Immature natural killer cell (primary cell): ENCODE measurements at regions not wholly inside any gene's neighbourhood (a gene's known extent, or its start where the extent isn't known, plus 50 kb on each side); places are given as distances from the start of the nearest gene placed in this dataset.

Experiments
- DNase-seq, 3 donors: peaks; one replicate each; pipeline ENCODE4 v3.0.0; 2022; ENCODE audit warnings: mixed read lengths in 1 of 3
- H3K27ac Mint-ChIP-seq, 6 donors: one replicate each; pipeline ENCODE4 v1.8.0; 2020; ENCODE audit warnings: mixed read lengths in 6 of 6, mild to moderate bottlenecking in 5 of 6, inconsistent platforms in 4 of 6, moderate library complexity in 3 of 6
- H3K27me3 Mint-ChIP-seq, 3 donors: one replicate each; pipeline ENCODE4 v1.8.0; 2020 to 2021; ENCODE audit warnings: low read depth in 3 of 3, mild to moderate bottlenecking in 3 of 3, mixed read lengths in 3 of 3, moderate library complexity in 3 of 3, inconsistent platforms in 1 of 3
- H3K36me3 Mint-ChIP-seq, 3 donors: one replicate each; pipeline ENCODE4 v1.8.0; 2020; ENCODE audit warnings: mixed read lengths in 3 of 3, inconsistent platforms in 2 of 3, mild to moderate bottlenecking in 2 of 3
- H3K4me1 Mint-ChIP-seq, 2 donors: one replicate each; pipeline ENCODE4 v1.8.0; 2020; ENCODE audit warnings: inconsistent platforms in 2 of 2, mild to moderate bottlenecking in 2 of 2, mixed read lengths in 2 of 2, moderate library complexity in 1 of 2
- H3K4me3 Mint-ChIP-seq, 5 donors: one replicate each; pipeline ENCODE4 v1.8.0; 2020; ENCODE audit warnings: mild to moderate bottlenecking in 5 of 5, mixed read lengths in 5 of 5, inconsistent platforms in 3 of 5, moderate library complexity in 3 of 5
- H3K9me3 Mint-ChIP-seq, 6 donors: one replicate each; pipeline ENCODE4 v1.8.0; 2020; ENCODE audit warnings: mild to moderate bottlenecking in 6 of 6, mixed read lengths in 6 of 6, inconsistent platforms in 4 of 6, moderate library complexity in 3 of 6

DNA sequence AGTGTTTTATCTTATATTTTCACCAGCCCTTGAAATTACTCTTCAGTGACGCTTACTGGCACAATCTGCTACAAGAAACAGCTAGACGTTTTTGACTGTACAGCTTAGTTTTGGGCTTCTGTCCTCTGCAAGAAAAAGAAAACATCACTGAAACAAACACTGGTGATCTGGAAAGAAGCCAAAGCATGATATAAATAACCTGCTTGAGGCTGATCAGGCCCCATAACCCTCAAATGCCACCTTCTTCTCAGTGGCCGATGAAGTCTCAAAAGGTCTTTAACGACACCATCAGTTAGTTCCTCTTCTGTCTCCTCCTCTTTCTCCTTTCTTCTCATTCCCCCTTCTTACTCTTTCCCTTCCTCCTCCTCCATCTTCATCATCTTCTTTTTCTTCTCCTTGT lies 942.3 kb upstream of the TMEM132C start:
- H3K9me3 Mint-ChIP-seq: peaks cover 0 to 8% (median 0%) of the 10 kb centered on the region in 6 donors
- no peak for DNase-seq
- no peaks in the 10 kb centered on the region for H3K36me3 Mint-ChIP-seq
- peaks cover 0 to 2% (median 0%) of the 10 kb centered on the region in 3 donors for H3K27me3 Mint-ChIP-seq
- no peak overlapping the region for H3K27ac Mint-ChIP-seq
- no peaks in the 10 kb centered on the region for H3K4me1 Mint-ChIP-seq
- H3K4me3 Mint-ChIP-seq: no peak overlapping the region

DNA sequence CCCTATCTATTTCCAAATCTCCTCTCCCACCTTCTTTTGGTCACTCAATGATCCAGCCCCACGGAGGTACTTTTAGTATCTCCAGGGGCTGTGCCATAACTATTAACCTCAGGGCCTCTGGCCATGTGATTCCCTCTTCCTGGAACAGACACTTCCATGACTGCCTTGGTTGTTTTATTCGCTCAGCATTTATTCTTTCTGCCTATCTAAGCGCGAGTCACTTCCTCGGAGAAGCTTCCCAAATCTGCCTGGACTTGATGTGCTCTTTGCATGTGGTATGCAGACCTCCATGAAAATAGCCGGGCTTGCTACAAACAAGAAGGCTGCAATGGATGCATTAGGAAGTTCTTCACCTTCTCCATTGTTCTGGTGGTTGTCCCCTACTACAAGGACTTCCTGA lies 939.0 kb upstream of the TMEM132C start:
- Mint-ChIP-seq H3K4me3 (no peak overlapping the region), H3K27me3 (peaks cover 0 to 2% (median 0%) of the 10 kb centered on the region in 3 donors), H3K9me3 (peaks cover 0 to 4% (median 0%) of the 10 kb centered on the region in 6 donors), H3K27ac (no peak overlapping the region), H3K36me3 (no peaks in the 10 kb centered on the region), H3K4me1 (no peaks in the 10 kb centered on the region)
- no peak for DNase-seq

DNA sequence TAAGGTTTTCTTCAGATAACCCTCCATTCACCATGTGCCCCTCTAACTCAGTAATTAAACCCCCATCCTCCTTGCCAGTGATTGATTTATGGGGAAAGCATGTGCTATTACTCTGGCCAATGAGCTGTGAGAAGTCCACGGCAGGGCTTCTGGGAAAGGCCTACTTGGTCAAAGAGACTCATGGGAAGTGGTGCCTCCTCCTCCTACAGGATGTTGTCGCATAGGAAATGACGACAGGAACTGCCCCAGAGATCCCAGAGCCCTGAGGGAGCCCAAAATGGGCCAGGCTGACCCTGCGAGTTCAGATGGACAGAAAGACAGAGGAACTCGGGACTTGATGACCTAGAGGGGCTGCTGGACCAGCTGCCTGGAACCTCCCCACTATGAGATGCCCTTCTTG lies 938.1 kb upstream of the TMEM132C start:
- Mint-ChIP-seq H3K27ac (no peak overlapping the region), H3K27me3 (peaks cover 0 to 2% (median 0%) of the 10 kb centered on the region in 3 donors), H3K4me1 (no peaks in the 10 kb centered on the region), H3K36me3 (no peaks in the 10 kb centered on the region), H3K4me3 (no peak overlapping the region), H3K9me3 (peaks cover 0 to 4% (median 0%) of the 10 kb centered on the region in 6 donors)
- no peak for DNase-seq

DNA sequence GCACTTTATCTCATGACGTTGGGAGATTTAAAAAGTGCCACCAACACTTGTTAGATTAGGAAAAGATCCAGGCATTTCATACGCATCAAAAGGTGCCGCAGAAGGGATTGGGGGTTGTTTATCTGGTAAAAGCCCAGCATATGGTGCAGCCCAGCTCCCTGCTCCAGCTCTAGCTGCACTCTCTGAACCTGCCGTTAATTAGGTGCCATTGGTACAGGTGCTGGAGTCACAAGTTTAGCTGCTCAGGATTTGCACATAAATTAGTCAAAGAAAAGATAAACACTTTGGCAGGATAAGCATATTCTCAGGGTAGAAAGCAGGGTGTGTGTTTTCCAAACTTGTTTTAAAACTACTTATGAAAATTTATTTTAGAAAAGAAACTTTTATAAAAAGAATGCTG lies 932.6 kb upstream of the TMEM132C start:
- Mint-ChIP-seq H3K4me3 (no peak overlapping the region), H3K36me3 (no peaks in the 10 kb centered on the region), H3K27ac (no peak overlapping the region), H3K4me1 (no peaks in the 10 kb centered on the region), H3K9me3 (peaks cover 0 to 4% (median 0%) of the 10 kb centered on the region in 6 donors), H3K27me3 (peaks cover 0 to 2% (median 2%) of the 10 kb centered on the region in 3 donors)
- DNase-seq: no peak

DNA sequence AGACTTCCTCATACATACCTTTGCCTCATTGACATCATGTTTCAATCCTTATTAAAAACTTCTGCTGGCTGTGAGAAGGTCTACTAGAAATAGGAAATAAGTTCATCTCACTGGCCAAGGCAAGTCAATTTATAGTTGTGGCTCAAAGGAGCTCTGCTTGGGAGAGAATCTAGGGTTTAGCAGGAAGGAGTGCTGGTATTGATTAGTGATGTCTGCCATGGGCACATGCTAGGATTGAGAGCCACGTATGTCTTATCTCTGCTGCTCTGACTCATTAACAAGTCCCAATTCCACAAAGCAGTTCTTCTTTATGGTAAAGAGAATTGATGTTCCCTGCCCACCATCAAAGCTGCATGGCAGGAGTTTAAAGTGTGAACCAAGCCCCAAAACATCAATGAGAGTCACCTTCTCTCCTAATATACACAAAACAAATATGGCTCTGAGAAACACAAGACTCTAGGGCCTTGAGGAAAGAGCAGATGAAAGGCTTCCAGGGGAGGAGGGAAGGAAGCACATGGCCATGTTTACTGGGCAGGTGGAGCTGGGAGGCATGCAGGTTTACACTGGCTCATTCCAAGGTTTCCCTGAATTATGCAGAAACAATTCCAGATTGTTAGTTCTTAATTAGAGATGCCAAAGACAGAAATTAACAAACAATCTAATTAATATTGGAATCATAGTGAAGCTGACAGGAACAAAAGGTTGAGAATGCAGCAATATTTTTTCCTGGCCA lies 931.9 kb upstream of the TMEM132C start:
- H3K27me3 Mint-ChIP-seq: peaks cover 0 to 2% (median 0%) of the 10 kb centered on the region in 3 donors
- no peaks in the 10 kb centered on the region for H3K36me3 Mint-ChIP-seq
- no peak overlapping the region for H3K27ac Mint-ChIP-seq
- no peaks in the 10 kb centered on the region for H3K4me1 Mint-ChIP-seq
- peaks cover 0 to 4% (median 0%) of the 10 kb centered on the region in 6 donors for H3K9me3 Mint-ChIP-seq
- H3K4me3 Mint-ChIP-seq: no peak overlapping the region
- DNase-seq: no peak

DNA sequence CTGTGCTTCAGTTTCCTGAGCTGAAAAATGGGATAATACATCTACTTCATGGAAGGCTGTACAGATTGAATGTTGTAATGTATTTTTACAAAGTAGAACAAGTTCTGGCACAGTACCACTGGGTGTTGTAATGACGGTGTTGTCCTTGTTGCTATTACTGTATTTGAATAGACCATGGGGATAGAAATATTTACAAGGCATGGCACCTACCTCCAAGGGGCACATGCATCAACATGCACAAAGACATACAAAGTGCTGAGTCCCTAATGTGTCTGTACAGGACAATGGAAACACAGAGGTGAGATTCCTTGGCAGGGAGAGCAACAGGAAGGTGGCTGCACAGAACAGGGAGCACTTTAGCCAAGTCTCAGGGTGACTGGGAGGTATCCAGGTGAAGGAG lies 930.6 kb upstream of the TMEM132C start:
- H3K36me3 Mint-ChIP-seq: no peaks in the 10 kb centered on the region
- no peak overlapping the region for H3K27ac Mint-ChIP-seq
- no peaks in the 10 kb centered on the region for H3K4me1 Mint-ChIP-seq
- H3K27me3 Mint-ChIP-seq: peaks cover 0 to 2% (median 0%) of the 10 kb centered on the region in 3 donors
- DNase-seq: no peak
- H3K9me3 Mint-ChIP-seq: peaks cover 0 to 4% (median 0%) of the 10 kb centered on the region in 6 donors
- no peak overlapping the region for H3K4me3 Mint-ChIP-seq

DNA sequence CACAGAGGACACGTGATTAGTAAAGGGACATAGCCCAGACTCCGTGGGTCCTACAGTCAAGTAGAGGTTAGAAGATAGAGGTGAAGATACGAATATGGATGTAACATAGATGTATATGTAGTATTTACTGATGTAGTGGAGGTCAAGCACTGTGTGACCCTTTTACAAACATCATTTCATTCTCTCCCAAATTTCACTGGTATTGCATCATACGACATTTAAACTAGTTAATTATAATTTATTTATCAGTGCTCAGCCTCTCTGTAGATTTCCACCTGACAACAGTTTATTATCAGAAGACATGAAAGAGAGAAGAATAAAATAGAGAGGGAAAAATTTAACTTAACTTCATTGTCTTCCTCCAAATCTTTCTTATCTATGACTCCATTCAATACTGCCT lies 927.9 kb upstream of the TMEM132C start:
- H3K27ac Mint-ChIP-seq: no peak overlapping the region
- H3K9me3 Mint-ChIP-seq: peaks cover 0 to 4% (median 0%) of the 10 kb centered on the region in 6 donors
- peaks cover 0 to 2% (median 0%) of the 10 kb centered on the region in 3 donors for H3K27me3 Mint-ChIP-seq
- H3K4me1 Mint-ChIP-seq: no peaks in the 10 kb centered on the region
- H3K36me3 Mint-ChIP-seq: no peaks in the 10 kb centered on the region
- DNase-seq: no peak
- no peak overlapping the region for H3K4me3 Mint-ChIP-seq

DNA sequence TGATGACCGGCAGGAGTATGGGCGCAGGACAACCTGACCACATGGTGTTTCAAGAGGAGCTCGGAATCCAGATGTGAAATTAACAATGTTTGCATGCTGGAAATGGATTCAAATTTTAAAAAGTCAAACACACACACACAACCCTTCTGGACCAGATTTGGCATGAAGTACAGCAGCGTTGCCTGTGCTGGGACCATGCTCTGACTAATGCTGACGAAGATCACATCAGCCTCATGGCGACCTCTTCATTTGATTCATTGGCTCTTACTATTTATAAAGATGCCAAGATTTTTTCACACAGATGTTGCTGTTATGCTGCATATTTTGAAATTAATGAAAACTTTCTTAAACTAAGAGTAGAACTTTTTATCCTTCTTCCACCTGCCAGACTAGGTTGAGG lies 926.6 kb upstream of the TMEM132C start:
- no peak for DNase-seq
- no peaks in the 10 kb centered on the region for H3K4me1 Mint-ChIP-seq
- H3K9me3 Mint-ChIP-seq: no peaks in the 10 kb centered on the region
- H3K27me3 Mint-ChIP-seq: peaks cover 0 to 2% (median 0%) of the 10 kb centered on the region in 3 donors
- no peak overlapping the region for H3K27ac Mint-ChIP-seq
- no peak overlapping the region for H3K4me3 Mint-ChIP-seq
- H3K36me3 Mint-ChIP-seq: no peaks in the 10 kb centered on the region

DNA sequence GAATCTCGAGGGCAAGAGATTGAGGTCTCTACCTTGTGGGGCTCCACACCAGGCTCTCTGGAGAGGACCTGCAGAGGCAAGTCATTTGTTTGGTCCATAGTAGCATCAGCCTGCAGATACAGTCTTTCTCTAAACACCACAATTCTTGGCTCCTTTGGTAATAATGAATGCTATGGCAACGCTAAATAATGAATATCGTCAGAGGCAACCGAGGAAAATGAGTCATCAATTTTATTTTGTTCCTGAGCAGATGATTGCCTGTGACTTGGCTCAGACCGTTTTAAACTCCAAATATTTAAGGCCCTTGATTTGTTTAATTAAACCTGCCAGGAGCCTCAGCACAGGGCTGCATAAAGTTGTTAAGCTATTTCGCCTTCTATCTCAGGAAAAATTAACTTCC lies 924.1 kb upstream of the TMEM132C start:
- H3K9me3 Mint-ChIP-seq: peaks cover 0 to 12% (median 2%) of the 10 kb centered on the region in 6 donors
- no peak overlapping the region for H3K27ac Mint-ChIP-seq
- H3K36me3 Mint-ChIP-seq: no peaks in the 10 kb centered on the region
- no peak overlapping the region for H3K4me3 Mint-ChIP-seq
- peaks cover 0 to 3% (median 0%) of the 10 kb centered on the region in 3 donors for H3K27me3 Mint-ChIP-seq
- H3K4me1 Mint-ChIP-seq: no peaks in the 10 kb centered on the region
- no peak for DNase-seq

DNA sequence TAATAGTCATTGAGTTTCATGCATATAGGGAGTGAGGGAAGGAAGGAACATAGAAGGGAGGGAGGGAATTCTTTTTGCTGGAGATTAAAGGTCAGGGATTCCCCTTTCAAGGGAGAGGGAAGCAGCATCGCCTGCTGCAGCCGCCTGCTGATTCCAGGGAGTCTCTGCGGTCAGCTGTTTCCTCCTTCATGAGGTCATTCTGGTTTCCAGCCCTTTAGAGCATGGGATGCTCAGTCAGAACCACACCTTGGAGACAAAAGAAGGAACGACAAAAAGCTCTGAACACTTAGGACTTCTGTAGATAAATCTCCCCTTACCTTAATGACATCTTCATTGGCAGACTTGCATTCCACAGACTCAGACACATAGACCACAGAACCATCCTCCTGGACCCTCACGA lies 923.0 kb upstream of the TMEM132C start:
- H3K27me3 Mint-ChIP-seq: peaks cover 0 to 3% (median 0%) of the 10 kb centered on the region in 3 donors
- no peak overlapping the region for H3K4me3 Mint-ChIP-seq
- no peaks in the 10 kb centered on the region for H3K4me1 Mint-ChIP-seq
- peaks cover 0 to 12% (median 2%) of the 10 kb centered on the region in 6 donors for H3K9me3 Mint-ChIP-seq
- H3K27ac Mint-ChIP-seq: no peak overlapping the region
- DNase-seq: no peak
- no peaks in the 10 kb centered on the region for H3K36me3 Mint-ChIP-seq

DNA sequence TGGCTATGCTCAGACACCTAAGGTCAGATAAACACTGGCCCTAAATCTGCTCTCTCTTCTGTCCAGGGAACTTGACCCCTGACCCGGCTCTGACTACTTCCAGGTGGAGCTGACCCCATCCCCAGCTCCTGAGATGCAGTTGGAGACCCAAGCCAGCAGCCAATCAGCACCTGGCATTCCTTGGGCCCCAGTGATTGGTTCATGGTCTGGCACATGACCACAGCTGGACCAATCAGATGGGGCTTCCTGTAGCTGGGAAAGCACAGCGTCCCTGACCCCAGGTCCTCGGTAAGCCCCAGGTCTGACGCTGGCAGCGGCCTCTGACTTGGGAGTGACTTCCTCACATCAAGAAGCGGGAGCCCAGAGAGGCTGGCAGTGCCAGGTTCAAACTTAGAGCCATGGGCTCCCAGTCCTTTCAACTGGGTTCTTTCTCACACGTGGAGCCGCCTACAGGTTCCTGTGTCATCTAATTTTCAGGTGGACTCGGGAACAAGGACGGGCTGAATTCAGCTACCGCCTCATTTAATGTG lies 915.4 kb upstream of the TMEM132C start:
- Mint-ChIP-seq H3K4me1 (no peaks in the 10 kb centered on the region), H3K27ac (no peak overlapping the region), H3K36me3 (no peaks in the 10 kb centered on the region), H3K9me3 (peaks cover 0 to 8% (median 4%) of the 10 kb centered on the region in 6 donors), H3K27me3 (peaks cover 4 to 6% (median 4%) of the 10 kb centered on the region in 3 donors), H3K4me3 (no peak overlapping the region)
- no peak for DNase-seq

DNA sequence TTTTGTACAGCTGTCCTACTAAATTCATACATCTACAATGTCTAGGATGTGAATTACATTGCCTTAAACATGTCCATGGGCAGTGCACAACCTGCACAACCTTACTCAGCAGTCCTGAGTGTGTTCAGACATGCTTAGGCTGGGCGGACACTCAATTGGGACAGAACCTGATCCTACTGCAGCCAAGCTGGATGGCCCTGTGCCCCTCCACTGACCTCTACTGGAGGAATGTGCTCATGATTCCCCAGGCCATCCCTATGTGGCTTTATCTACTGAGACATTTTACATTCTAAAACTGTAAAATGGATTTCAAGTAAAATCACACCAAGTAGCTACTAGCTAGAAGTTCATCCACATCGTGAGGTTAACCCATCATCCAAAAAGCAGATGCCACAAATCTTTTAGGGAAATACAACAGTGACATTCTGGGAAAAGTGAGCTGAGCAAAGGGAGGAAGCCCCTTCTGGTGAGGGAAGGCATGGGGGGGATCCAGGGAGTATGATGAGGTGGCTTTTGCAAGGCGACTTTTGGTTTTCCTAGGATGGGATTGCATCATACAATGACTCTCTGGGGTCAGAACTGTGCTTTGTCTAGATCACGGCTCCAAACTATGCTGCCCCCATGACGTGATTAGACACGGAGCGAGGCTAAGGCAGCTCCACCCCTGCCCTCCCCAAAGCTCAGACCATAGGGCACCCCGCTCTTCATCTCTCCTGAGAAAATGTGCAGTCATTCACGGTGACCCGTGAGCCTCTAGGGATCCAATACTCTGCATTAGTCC lies 911.7 kb upstream of the TMEM132C start:
- no peak overlapping the region for H3K4me3 Mint-ChIP-seq
- DNase-seq: no peak
- no peaks in the 10 kb centered on the region for H3K36me3 Mint-ChIP-seq
- peaks cover 2 to 6% (median 6%) of the 10 kb centered on the region in 3 donors for H3K27me3 Mint-ChIP-seq
- H3K27ac Mint-ChIP-seq: no peak overlapping the region
- H3K4me1 Mint-ChIP-seq: no peaks in the 10 kb centered on the region
- peaks cover 0 to 7% (median 0%) of the 10 kb centered on the region in 6 donors for H3K9me3 Mint-ChIP-seq

DNA sequence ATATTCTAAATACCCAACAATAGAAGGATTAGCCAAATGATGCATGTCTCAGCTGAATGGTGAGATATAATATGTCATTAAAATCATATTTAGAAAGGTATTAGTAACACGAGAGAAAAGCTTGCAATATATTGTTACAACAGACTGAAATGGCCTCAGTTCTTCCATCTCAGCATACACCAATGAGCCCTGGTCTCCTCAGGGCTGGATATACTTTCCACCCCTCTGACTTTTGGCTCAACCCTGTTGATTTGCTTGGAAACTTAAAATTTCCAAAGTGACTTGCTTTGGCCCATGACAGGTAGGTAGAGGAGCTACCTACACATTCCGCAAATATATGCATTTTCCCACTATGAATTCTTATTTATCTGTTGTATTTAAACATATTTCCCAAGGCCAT lies 908.1 kb upstream of the TMEM132C start:
- Mint-ChIP-seq H3K36me3 (no peaks in the 10 kb centered on the region), H3K9me3 (no peaks in the 10 kb centered on the region), H3K4me3 (no peak overlapping the region), H3K27me3 (peaks cover 0 to 5% (median 2%) of the 10 kb centered on the region in 3 donors), H3K4me1 (no peaks in the 10 kb centered on the region), H3K27ac (no peak overlapping the region)
- DNase-seq: no peak

DNA sequence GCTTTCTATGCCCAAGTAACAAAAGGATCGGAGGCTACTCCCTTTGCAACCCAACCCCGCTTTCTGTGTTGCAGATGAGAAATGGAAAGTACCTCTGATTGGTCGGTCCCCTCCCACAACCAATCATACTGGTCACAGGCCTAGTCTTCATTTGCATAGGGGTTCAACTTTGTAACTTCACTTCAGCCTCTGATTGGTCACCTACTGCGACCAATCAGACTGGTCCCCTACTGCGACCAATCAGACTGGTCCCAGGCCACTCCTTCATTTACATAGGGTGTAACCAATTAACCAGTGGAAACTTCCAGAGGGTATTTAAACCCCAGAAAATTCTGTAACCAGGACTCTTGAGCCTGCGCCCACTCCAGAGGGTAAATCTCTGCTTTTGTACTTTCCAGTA lies 906.4 kb upstream of the TMEM132C start:
- Mint-ChIP-seq H3K27ac (no peak overlapping the region), H3K4me1 (no peaks in the 10 kb centered on the region), H3K27me3 (peaks cover 0 to 6% (median 3%) of the 10 kb centered on the region in 3 donors), H3K36me3 (peaks cover 0 to 4% (median 0%) of the 10 kb centered on the region in 3 donors), H3K4me3 (no peak overlapping the region), H3K9me3 (peaks cover 0 to 4% (median 2%) of the 10 kb centered on the region in 6 donors)
- no peak for DNase-seq
